Spinal cord (tissue), 9 donors: ENCODE measurements at regions not wholly inside any gene's neighbourhood (a gene's known extent, or its start where the extent isn't known, plus 50 kb on each side); places are given as distances from the start of the nearest gene placed in this dataset.
A peak's percentile ranks its signal among the peaks of the same experiment; 100 is the strongest.

Experiments
- DNase-seq, 6 donors: peaks; one replicate each; pipeline versions ENCODE4 v3.0.0 to v3.0.0-alpha.2; 2013 to 2015; ENCODE audit warnings: low spot score in 6 of 6, low read depth in 4 of 6
- H3K27ac ChIP-seq: one replicate; pipeline ENCODE4 v1.5.1; 2013; ENCODE audit warnings: low read depth, low read length, control low read depth
- H3K27me3 ChIP-seq: one replicate; pipeline ENCODE4 v1.6.1; 2013; ENCODE audit warnings: low read length; ENCODE audit not compliant: control insufficient read depth, insufficient read depth
- H3K36me3 ChIP-seq: one replicate; pipeline ENCODE4 v1.6.1; 2013; ENCODE audit warnings: low read length; ENCODE audit not compliant: control insufficient read depth, insufficient read depth
- H3K4me1 ChIP-seq: one replicate; pipeline ENCODE4 v1.6.1; 2013; ENCODE audit warnings: low read length; ENCODE audit not compliant: control insufficient read depth, insufficient read depth
- H3K4me3 ChIP-seq: one replicate; pipeline ENCODE4 v1.5.1; 2013; ENCODE audit warnings: low read depth, low read length, control low read depth
- H3K9me3 ChIP-seq: one replicate; pipeline ENCODE4 v1.6.1; 2013; ENCODE audit warnings: low read length; ENCODE audit not compliant: control insufficient read depth, insufficient read depth
- WGBS: methylation state at CpG from one replicate; pipeline ENCODE4 v1.1.5; 2013; ENCODE audit warnings: missing lambda C conversion rate; ENCODE audit not compliant: insufficient coverage; 5-methylcytosine and 5-hydroxymethylcytosine counted together
- donor health status: healthy.

- Histone ChIP-seq H3K9me3 (no peaks in the 10 kb centered on the region), H3K27me3 (no peaks in the 10 kb centered on the region), H3K4me3 (no peak overlapping the region), H3K27ac (no peak overlapping the region), H3K36me3 (no peaks in the 10 kb centered on the region), H3K4me1 (no peaks in the 10 kb centered on the region)
- WGBS: no CpG with 5 or more reads among the region's 2 CpGs
- DNase-seq: no peak
Measured at GRCh38 chr15:61421470-61421869, 192.4 kb upstream of the RORA start.

DNA sequence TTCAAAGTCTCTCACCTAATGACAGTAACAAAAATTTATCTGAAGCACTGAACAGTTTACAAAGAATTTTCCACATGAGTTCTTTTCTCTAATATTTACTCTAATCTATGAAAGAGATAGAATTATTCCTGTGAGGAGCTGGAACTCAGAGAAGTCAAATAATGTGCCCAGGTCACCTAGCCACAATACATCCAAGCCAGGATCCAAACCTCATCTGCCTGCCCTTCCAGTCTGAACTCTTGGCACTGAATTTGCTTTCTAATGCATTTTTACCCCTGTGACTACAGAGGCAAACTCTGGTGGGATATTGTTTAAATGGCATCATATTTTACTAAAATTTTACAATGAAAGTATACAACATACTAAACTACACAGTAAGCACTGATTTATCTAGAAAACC lies 191.4 kb upstream of the RORA start:
- H3K36me3 ChIP-seq: no peaks in the 10 kb centered on the region
- H3K4me1 ChIP-seq: no peaks in the 10 kb centered on the region
- no peaks in the 10 kb centered on the region for H3K9me3 ChIP-seq
- no peak overlapping the region for H3K4me3 ChIP-seq
- no peak for DNase-seq
- no peaks in the 10 kb centered on the region for H3K27me3 ChIP-seq
- no peak overlapping the region for H3K27ac ChIP-seq

- Histone ChIP-seq H3K27me3 (no peaks in the 10 kb centered on the region), H3K9me3 (no peaks in the 10 kb centered on the region), H3K4me3 (no peak overlapping the region), H3K36me3 (no peaks in the 10 kb centered on the region), H3K4me1 (no peaks in the 10 kb centered on the region), H3K27ac (no peak overlapping the region)
- WGBS: 100% methylated on average over 2 of the region's 2 CpGs
- DNase-seq: no peak
Measured at GRCh38 chr15:61415617-61416120, 186.6 kb upstream of the RORA start.

DNA sequence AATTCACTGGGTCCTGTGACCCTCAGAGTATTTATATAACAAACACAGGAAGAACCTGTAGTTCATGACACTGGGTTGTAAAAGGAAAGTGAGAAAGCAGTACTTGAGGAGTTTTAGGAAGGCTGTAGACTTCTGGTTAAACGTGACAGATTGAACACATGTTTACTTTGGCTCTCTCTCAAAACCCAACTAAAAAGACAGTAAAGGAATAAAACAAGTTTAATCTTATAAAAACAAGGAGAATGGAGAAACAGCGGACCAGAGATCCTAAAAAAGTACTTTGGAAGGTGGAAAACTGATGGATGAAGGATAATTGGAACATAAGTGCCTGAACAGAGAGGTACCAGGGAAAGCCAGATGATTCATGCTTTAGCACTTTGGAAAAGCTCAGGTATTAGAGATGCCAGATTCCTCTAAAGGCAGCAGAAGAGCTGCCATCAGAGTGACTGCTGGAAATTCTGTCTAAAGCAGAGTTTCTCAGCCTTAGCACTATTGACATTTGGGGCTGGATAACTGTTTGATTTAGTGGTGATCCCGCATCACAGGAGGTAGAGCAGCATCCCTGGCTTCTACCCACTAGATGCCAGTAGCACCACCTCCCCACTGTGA lies 182.9 kb upstream of the RORA start:
- Histone ChIP-seq H3K27me3 (no peaks in the 10 kb centered on the region), H3K4me3 (no peak overlapping the region), H3K27ac (no peak overlapping the region), H3K36me3 (no peaks in the 10 kb centered on the region), H3K4me1 (no peaks in the 10 kb centered on the region), H3K9me3 (no peaks in the 10 kb centered on the region)
- DNase-seq: peak in 1 of 6 donors; percentile 72
- 85% methylated on average over 2 of the region's 3 CpGs for WGBS

- no peaks in the 10 kb centered on the region for H3K4me1 ChIP-seq
- WGBS: 80% methylated on average over 1 of the region's 2 CpGs
- no peaks in the 10 kb centered on the region for H3K36me3 ChIP-seq
- DNase-seq: no peak
- no peak overlapping the region for H3K27ac ChIP-seq
- no peak overlapping the region for H3K4me3 ChIP-seq
- no peaks in the 10 kb centered on the region for H3K27me3 ChIP-seq
- H3K9me3 ChIP-seq: no peaks in the 10 kb centered on the region
Measured at GRCh38 chr15:61410662-61411061, 181.6 kb upstream of the RORA start.

DNA sequence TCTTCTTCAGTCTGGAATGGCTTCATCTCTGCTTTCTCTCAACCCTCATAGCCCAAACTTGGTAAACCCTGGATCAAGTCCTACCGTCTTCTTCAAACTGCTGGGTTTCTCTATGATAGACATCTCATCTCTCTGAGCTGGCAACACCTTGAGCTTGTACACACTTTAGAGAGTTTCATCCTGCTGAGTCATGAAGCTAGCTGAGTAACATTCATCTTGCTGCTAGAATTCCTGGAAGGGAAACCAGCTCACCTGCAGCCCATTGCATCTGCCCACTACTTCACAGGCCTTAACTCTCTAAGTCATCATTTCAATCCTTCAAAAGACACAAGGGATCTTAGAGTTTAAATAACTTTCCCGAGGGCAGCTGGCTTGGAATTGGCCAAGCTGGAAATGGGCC lies 175.5 kb upstream of the RORA start:
- no peak overlapping the region for H3K27ac ChIP-seq
- H3K36me3 ChIP-seq: no peaks in the 10 kb centered on the region
- WGBS: 93% methylated on average over 1 of the region's 2 CpGs
- no peaks in the 10 kb centered on the region for H3K4me1 ChIP-seq
- no peaks in the 10 kb centered on the region for H3K27me3 ChIP-seq
- no peak overlapping the region for H3K4me3 ChIP-seq
- no peaks in the 10 kb centered on the region for H3K9me3 ChIP-seq
- no peak for DNase-seq

GRCh38 chr15:61403884-61404283 lies 174.8 kb upstream of the RORA start:
- H3K4me1 ChIP-seq: no peaks in the 10 kb centered on the region
- H3K4me3 ChIP-seq: no peak overlapping the region
- no peak for DNase-seq
- H3K36me3 ChIP-seq: no peaks in the 10 kb centered on the region
- no peak overlapping the region for H3K27ac ChIP-seq
- WGBS: 94% methylated on average over 3 of the region's 6 CpGs
- H3K27me3 ChIP-seq: no peaks in the 10 kb centered on the region
- no peaks in the 10 kb centered on the region for H3K9me3 ChIP-seq

DNA sequence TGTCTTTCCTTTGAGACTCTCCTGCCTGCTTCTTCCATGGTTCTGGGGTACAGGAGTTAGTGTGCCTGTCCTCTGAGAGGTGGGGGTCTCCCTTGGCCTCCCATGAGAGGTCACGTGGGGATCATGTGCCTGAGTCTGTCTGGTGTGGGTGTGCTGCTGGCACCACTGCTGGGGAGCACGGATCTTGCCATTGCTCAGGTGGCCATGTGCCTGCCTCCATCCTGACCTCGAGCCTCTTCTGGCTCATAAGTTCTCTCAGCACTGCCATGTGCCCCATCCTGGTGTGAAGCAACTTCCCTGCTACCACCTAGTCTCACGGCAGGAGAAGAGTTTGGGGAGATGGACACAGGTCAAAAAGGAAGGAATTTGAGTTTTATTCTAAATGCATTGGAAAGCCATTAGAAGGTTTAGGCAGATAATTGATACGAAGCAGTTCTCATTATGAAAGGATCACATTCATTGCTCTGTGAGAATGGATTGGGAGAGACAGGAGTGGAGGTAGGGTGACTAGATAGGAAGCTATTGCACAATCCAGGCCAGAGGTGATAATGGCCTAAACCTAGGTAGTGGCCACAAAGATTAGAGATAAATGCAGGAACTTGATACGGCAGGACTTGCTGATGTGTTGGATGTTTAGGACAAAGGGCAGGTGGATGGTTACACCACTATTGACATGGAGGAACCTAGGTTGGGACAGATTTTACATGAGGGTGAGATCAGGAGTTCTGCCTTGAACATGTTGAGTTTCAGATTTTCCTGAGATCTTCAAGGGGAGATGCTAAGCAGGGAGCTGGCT lies 173.0 kb upstream of the RORA start:
- Histone ChIP-seq H3K4me3 (no peak overlapping the region), H3K4me1 (no peaks in the 10 kb centered on the region), H3K27me3 (no peaks in the 10 kb centered on the region), H3K9me3 (no peaks in the 10 kb centered on the region), H3K27ac (no peak overlapping the region), H3K36me3 (no peaks in the 10 kb centered on the region)
- 87% methylated on average over 4 of the region's 6 CpGs for WGBS
- DNase-seq: no peak

- DNase-seq: no peak
- no peaks in the 10 kb centered on the region for H3K27me3 ChIP-seq
Measured at GRCh38 chr15:61398310-61398709, 169.2 kb upstream of the RORA start.

More at GRCh38 chr15:61398310-61398709, 169.2 kb upstream of the RORA start:
- Histone ChIP-seq H3K36me3 (no peaks in the 10 kb centered on the region), H3K27ac (no peak overlapping the region), H3K4me3 (no peak overlapping the region), H3K4me1 (no peaks in the 10 kb centered on the region), H3K9me3 (no peaks in the 10 kb centered on the region)
